K562 (cell line): ENCODE measurements at regions not wholly inside any gene's neighbourhood (a gene's known extent, or its start where the extent isn't known, plus 50 kb on each side); places are given as distances from the start of the nearest gene placed in this dataset.

Source experiments
- ATAC-seq: fragments of 200-7000 bp; cut with Tn5 transposase; 3 replicates; pipeline ENCODE4 v1.9.1; 2020; ENCODE audit warnings: moderate library complexity
- BruUV-seq: library from RNA; stranded (reverse); fragments of 400-500 nt; replicated peaks from 2 replicates; lab custom pipeline; 2021; lab: Mats Ljungman, UMichigan
- CTCF ChIA-PET: fragments of 300-600 bp; formaldehyde crosslinking; extraction: SDS; loops from one replicate; lab custom pipeline; 2021; ENCODE audit warnings: low intra/inter-chr PET ratio; lab: Yijun Ruan, JAX
- POLR2A ChIA-PET: fragments of 300-600, 350-650 bp; sonication (Branson Sonifier 250); formaldehyde crosslinking; extraction: SDS; loops from one replicate; lab custom pipeline; 2021; ENCODE audit warnings: antibody characterized with exemption, inconsistent platforms; lab: Yijun Ruan, JAX
- DNase-seq, 4 experiments: peaks; one replicate each; pipeline versions ENCODE4 v3.0.0 to v3.0.0-alpha.2; 2011 to 2018; ENCODE audit warnings: low spot score in 3 of 4, mixed read lengths in 3 of 4; ENCODE audit errors: extremely low read depth in 1 of 4
- FAIRE-seq: peaks from 2 replicates; lab custom pipeline; 2011; peaks lifted over from hg19 to GRCh38; lab: Jason Lieb, UNC
- H2AFZ ChIP-seq: 2 replicates; pipeline ENCODE4 v1.6.0; 2011; ENCODE audit warnings: low read depth, low read length, control low read depth, inconsistent platforms
- H3K27ac ChIP-seq: fragments of 200-600 bp; 3 replicates; pipeline ENCODE4 v1.8.0; 2011; ENCODE audit warnings: low read depth, mild to moderate bottlenecking, control low read depth, inconsistent platforms, low read length, moderate library complexity, mixed read lengths; ENCODE audit errors: extremely low read depth
- H3K27me3 ChIP-seq, 2 experiments: fragments of 300-600 bp in 1 of 2; 2 replicates in 1 of 2; 3 replicates in 1 of 2; pipeline versions ENCODE4 v1.6.0 to v1.8.0; 2011; ENCODE audit warnings: inconsistent platforms in 2 of 2, low read length in 2 of 2, mild to moderate bottlenecking in 1 of 2, mixed read lengths in 1 of 2, moderate library complexity in 1 of 2; ENCODE audit not compliant: control insufficient read depth in 2 of 2, insufficient read depth in 2 of 2
- H3K36me3 ChIP-seq: fragments of 300-600 bp; 3 replicates; pipeline ENCODE4 v1.8.0; 2011; ENCODE audit warnings: mild to moderate bottlenecking, low read length, inconsistent platforms; ENCODE audit not compliant: control insufficient read depth, insufficient read depth
- H3K4me1 ChIP-seq, 2 experiments: fragments of 200-600 bp in 1 of 2; replicated peaks in 1 of 2; 2 replicates in 1 of 2; 3 replicates in 1 of 2; pipeline versions ENCODE4 v1.5.1 to v1.8.0; 2011; ENCODE audit warnings: inconsistent platforms in 2 of 2, low read length in 2 of 2, mild to moderate bottlenecking in 1 of 2, mixed read lengths in 1 of 2, moderate library complexity in 1 of 2; ENCODE audit not compliant: control insufficient read depth in 2 of 2, insufficient read depth in 2 of 2
- H3K4me2 ChIP-seq: 2 replicates; pipeline ENCODE4 v1.6.1; 2011; ENCODE audit warnings: low read length, control low read depth, inconsistent platforms, mixed read lengths; ENCODE audit not compliant: insufficient read depth
- H3K4me3 ChIP-seq: fragments of 200-600 bp; sonication (generic), shearing (Covaris generic); 2 replicates; pipeline ENCODE4 v1.5.1; 2016; ENCODE audit warnings: control low read depth, inconsistent platforms
- H3K79me2 ChIP-seq: fragments of 200-600 bp; 3 replicates; pipeline ENCODE4 v1.8.0; 2011; ENCODE audit warnings: low read length, inconsistent platforms; ENCODE audit not compliant: control insufficient read depth, insufficient read depth
- H3K9ac ChIP-seq, 2 experiments: 2 replicates each; pipeline versions ENCODE4 v1.6.0 to v1.6.1; 2011; ENCODE audit warnings: low read depth in 2 of 2, low read length in 2 of 2, control low read depth in 1 of 2, inconsistent platforms in 1 of 2, mild to moderate bottlenecking in 1 of 2, mixed read lengths in 1 of 2; ENCODE audit not compliant: insufficient read depth in 1 of 2
- H3K9me1 ChIP-seq: one replicate; pipeline ENCODE4 v1.6.0; 2011; ENCODE audit warnings: inconsistent platforms, mild to moderate bottlenecking, low read length, moderate library complexity; ENCODE audit not compliant: control insufficient read depth, insufficient read depth
- H3K9me3 ChIP-seq: replicated peaks from 2 replicates; pipeline ENCODE4 v1.5.1; 2011; ENCODE audit warnings: low read depth, low read length, inconsistent platforms; ENCODE audit not compliant: control insufficient read depth, insufficient read depth
- H4K20me1 ChIP-seq: replicated peaks from 2 replicates; pipeline ENCODE4 v1.6.1; 2011; ENCODE audit warnings: low read length, inconsistent platforms, mixed read lengths; ENCODE audit not compliant: control insufficient read depth, insufficient read depth
- CHD2 ChIP-seq: IDR thresholded peaks from 2 replicates; pipeline ENCODE4 v1.6.1; 2011; ENCODE audit warnings: low read depth, low read length
- KDM1A ChIP-seq, 2 experiments: fragments of 450-650 bp; IDR thresholded peaks; 2 replicates each; pipeline ENCODE4 v1.6.1; 2016; ENCODE audit warnings: mild to moderate bottlenecking in 2 of 2
- NFXL1 ChIP-seq: fragments of 450-650 bp; formaldehyde crosslinking; IDR thresholded peaks from 2 replicates; pipeline ENCODE4 v1.4.0; 2021; ENCODE audit warnings: mild to moderate bottlenecking
- NR2C1 ChIP-seq, 2 experiments: fragments of 450-650 bp; IDR thresholded peaks; 2 replicates each; pipeline ENCODE4 v1.6.1; 2017; ENCODE audit warnings: mild to moderate bottlenecking in 2 of 2, antibody characterized with exemption in 1 of 2, inconsistent platforms in 1 of 2, missing compliant biosample characterization in 1 of 2, missing genetic modification characterization in 1 of 2
- RBM25 ChIP-seq: fragments of 200-400 bp; formaldehyde crosslinking; IDR thresholded peaks from 2 replicates; pipeline ENCODE4 v1.6.1; 2018; ENCODE audit warnings: low read length, low read depth, moderate library complexity; ENCODE audit not compliant: severe bottlenecking
- SREBF1 ChIP-seq: fragments of 150-350 bp; IDR thresholded peaks from 2 replicates; pipeline ENCODE4 v1.6.1; 2014; ENCODE audit warnings: antibody characterized with exemption, low read depth, low read length, borderline replicate concordance
- TAF15 ChIP-seq: fragments of 200-400 bp; formaldehyde crosslinking; IDR thresholded peaks from 2 replicates; pipeline ENCODE4 v1.6.1; 2017; ENCODE audit warnings: mild to moderate bottlenecking, low read depth, low read length, moderate library complexity
- ZFX ChIP-seq: sonication (generic); formaldehyde crosslinking; IDR thresholded peaks from 2 replicates; pipeline ENCODE4 v1.8.0; 2022; ENCODE audit warnings: mild to moderate bottlenecking, missing genetic modification reagents, moderate library complexity
- ZNF282 ChIP-seq: sonication (generic); formaldehyde crosslinking; IDR thresholded peaks from 2 replicates; pipeline ENCODE4 v1.8.1; 2023; ENCODE audit warnings: missing genetic modification reagents
- ZNF584 ChIP-seq: fragments of 200-800 bp; sonication (Bioruptor generic); IDR thresholded peaks from 2 replicates; pipeline ENCODE4 v1.6.1; 2016; ENCODE audit warnings: low read depth, mild to moderate bottlenecking, missing genetic modification characterization, missing compliant biosample characterization
- ZNF76 ChIP-seq: fragments of 250-450 bp; sonication (Bioruptor Pico); IDR thresholded peaks from 2 replicates; pipeline ENCODE4 v1.4.0; 2020; ENCODE audit warnings: mild to moderate bottlenecking, moderate library complexity, borderline replicate concordance
- WGBS: fragments of 100-300 bp; shearing (Covaris generic); methylation state at CpG from one replicate; pipeline ENCODE4 v1.1.6; 2016; ENCODE audit warnings: low coverage, mixed read lengths; ENCODE audit not compliant: insufficient coverage; ENCODE audit errors: missing lambda C conversion rate; 5-methylcytosine and 5-hydroxymethylcytosine counted together
- in situ Hi-C: fragments of 300-500 bp; cut with MboI; formaldehyde crosslinking; loops from 4 replicates; pipeline ENCODE4 v1.15.0; 2018; ENCODE audit warnings: inconsistent platforms, mixed read lengths
- intact Hi-C: fragments of 100-400 bp; cut with micrococcal nuclease; formaldehyde crosslinking; loops from 2 replicates; pipeline ENCODE4 v1.14.2; 2022

DNA sequence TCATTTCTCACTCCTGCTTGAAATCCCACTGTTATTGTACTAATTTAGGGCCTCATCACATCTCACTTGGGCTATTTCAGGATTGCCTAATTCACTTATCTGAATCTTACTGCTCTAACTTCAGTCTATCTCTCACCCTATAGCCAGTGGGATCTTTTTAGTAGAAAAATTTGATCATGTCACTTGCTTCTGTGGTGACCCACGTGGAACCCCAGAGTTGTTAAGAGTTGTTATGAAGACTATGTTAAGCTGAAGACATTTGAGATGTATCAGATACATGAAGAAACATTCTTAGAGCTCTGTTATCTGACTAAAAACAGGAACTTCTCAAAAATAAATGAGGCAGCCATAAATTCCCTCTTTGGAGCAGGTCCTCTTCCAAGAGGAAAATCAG is 1375.6 kb upstream of the TENM4 start:
- no peaks in the 10 kb centered on the region for H3K9me1 ChIP-seq
- no peak for FAIRE-seq
- H3K9ac ChIP-seq, result no peak overlapping the region
- TF ChIP-seq RBM25, result no peak
- TF ChIP-seq SREBF1, result no peak
- no peak for TF ChIP-seq ZNF76 (CRISPR knock-in tag)
- no peak for TF ChIP-seq ZNF584 (CRISPR knock-in tag)
- no peak for TF ChIP-seq TAF15
- no peak for TF ChIP-seq CHD2
- no peak for TF ChIP-seq NFXL1 (CRISPR knock-in tag)
- no peak for TF ChIP-seq NR2C1 (IDR thresholded peaks at IDR 0.05)
- TF ChIP-seq NR2C1 (tag; IDR thresholded peaks at IDR 0.05), result no peak
- TF ChIP-seq KDM1A (IDR thresholded peaks at IDR 0.05), result no peak
- TF ChIP-seq ZFX, result no peak
- no peak for TF ChIP-seq ZNF282
- no peaks in the 10 kb centered on the region for H3K36me3 ChIP-seq
- 0% methylated on average over 1 of the region's 1 CpG for whole genome bisulfite sequencing
- no peak overlapping the region for H3K4me2 ChIP-seq
- no peak overlapping the region for H3K27ac ChIP-seq
- H2AFZ ChIP-seq, result no peak overlapping the region
- no peaks in the 10 kb centered on the region for H3K79me2 ChIP-seq
- H4K20me1 ChIP-seq, result no peaks in the 10 kb centered on the region
- POLR2A ChIA-PET, result no interaction called here
- no TSS peak for BruUV-seq
- H3K27me3 ChIP-seq, result no peaks in the 10 kb centered on the region
- in situ Hi-C loops (no loop called here), intact Hi-C loops (no loop called here)
- no peak for ATAC-seq
- CTCF ChIA-PET, result no interaction called here
- H3K9me3 ChIP-seq, result no peaks in the 10 kb centered on the region
- no peaks in the 10 kb centered on the region for H3K4me1 ChIP-seq
- no peak overlapping the region for H3K4me3 ChIP-seq
- no peak for DNase-seq
